HL-60 (cell line): ENCODE measurements at regions not wholly inside any gene's neighbourhood (a gene's known extent, or its start where the extent isn't known, plus 50 kb on each side); places are given as distances from the start of the nearest gene placed in this dataset.

ENCODE experiments used
- DNase-seq, 2 experiments: peaks; one replicate each; pipeline ENCODE4 v3.0.0-alpha.2; 2010 to 2020; ENCODE audit warnings: low read depth in 1 of 2, low spot score in 1 of 2
- H3K27ac ChIP-seq: fragments of 250-450 bp; sonication (Bioruptor Pico); replicated peaks from 2 replicates; pipeline ENCODE4 v1.5.1; 2020; ENCODE audit warnings: mild to moderate bottlenecking, moderate library complexity
- H3K27me3 ChIP-seq: fragments of 250-450 bp; sonication (Bioruptor Pico); 2 replicates; pipeline ENCODE4 v1.5.1; 2021; ENCODE audit warnings: mild to moderate bottlenecking, moderate library complexity; ENCODE audit not compliant: insufficient read depth, poor library complexity, severe bottlenecking
- H3K4me3 ChIP-seq: replicated peaks from 2 replicates; pipeline ENCODE4 v1.5.1; 2011; ENCODE audit warnings: mild to moderate bottlenecking, control low read depth, low read length; ENCODE audit not compliant: insufficient read depth
- CTCF ChIP-seq: IDR thresholded peaks from one replicate; pipeline ENCODE4 v1.5.1; 2011; ENCODE audit warnings: low read length, control low read depth, inconsistent platforms; ENCODE audit not compliant: insufficient read depth
- GABPA ChIP-seq: IDR thresholded peaks from 2 replicates; pipeline ENCODE4 v1.6.1; 2012; ENCODE audit warnings: low read depth
- POLR2AphosphoS5 ChIP-seq: IDR thresholded peaks from 2 replicates; pipeline ENCODE4 v1.6.1; 2012; ENCODE audit warnings: low read depth
- SPI1 ChIP-seq: IDR thresholded peaks from 2 replicates; pipeline ENCODE4 v1.6.1; 2012; ENCODE audit warnings: low read depth, mild to moderate bottlenecking, borderline replicate concordance
- TF ChIP-seq, protein P1 (sequence below): IDR thresholded peaks from 2 replicates; pipeline ENCODE4 v1.6.1; 2012; ENCODE audit warnings: low read depth; ENCODE audit not compliant: insufficient replicate concordance

- Histone ChIP-seq H3K27ac (no peak overlapping the region), H3K27me3 (no peaks in the 10 kb centered on the region), H3K4me3 (no peak overlapping the region)
- no peak for TF ChIP-seq GABPA
- no peak for TF ChIP-seq POLR2AphosphoS5
- no peak for TF ChIP-seq SPI1
- TF ChIP-seq CTCF: no peak
- TF ChIP-seq, protein P1, sequence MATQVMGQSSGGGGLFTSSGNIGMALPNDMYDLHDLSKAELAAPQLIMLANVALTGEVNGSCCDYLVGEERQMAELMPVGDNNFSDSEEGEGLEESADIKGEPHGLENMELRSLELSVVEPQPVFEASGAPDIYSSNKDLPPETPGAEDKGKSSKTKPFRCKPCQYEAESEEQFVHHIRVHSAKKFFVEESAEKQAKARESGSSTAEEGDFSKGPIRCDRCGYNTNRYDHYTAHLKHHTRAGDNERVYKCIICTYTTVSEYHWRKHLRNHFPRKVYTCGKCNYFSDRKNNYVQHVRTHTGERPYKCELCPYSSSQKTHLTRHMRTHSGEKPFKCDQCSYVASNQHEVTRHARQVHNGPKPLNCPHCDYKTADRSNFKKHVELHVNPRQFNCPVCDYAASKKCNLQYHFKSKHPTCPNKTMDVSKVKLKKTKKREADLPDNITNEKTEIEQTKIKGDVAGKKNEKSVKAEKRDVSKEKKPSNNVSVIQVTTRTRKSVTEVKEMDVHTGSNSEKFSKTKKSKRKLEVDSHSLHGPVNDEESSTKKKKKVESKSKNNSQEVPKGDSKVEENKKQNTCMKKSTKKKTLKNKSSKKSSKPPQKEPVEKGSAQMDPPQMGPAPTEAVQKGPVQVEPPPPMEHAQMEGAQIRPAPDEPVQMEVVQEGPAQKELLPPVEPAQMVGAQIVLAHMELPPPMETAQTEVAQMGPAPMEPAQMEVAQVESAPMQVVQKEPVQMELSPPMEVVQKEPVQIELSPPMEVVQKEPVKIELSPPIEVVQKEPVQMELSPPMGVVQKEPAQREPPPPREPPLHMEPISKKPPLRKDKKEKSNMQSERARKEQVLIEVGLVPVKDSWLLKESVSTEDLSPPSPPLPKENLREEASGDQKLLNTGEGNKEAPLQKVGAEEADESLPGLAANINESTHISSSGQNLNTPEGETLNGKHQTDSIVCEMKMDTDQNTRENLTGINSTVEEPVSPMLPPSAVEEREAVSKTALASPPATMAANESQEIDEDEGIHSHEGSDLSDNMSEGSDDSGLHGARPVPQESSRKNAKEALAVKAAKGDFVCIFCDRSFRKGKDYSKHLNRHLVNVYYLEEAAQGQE: no peak
- no peak for DNase-seq
Observed at GRCh38 chr4:30537456-30537855, 182.7 kb upstream of the PCDH7 start.

DNA sequence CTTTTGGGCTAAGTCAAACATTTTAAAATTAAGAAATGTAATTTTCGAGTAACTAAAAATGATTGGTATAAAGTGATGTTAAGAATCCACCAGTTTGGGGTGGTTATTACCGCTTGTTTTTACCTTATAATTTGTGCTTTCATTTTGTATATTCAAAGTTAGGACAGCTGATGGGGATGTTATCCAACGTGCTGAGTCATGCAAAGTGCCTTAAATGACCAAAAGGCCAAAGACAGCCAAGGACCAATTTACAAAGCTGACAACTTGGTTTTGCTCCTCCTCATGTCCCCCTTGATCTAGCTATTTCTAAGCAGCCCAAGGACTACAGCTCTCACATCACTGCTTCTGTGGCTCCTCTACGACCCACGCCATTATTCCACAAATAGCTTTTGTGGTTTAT is 181.4 kb upstream of the PCDH7 start:
- no peaks in the 10 kb centered on the region for H3K27me3 ChIP-seq
- TF ChIP-seq CTCF: no peak
- TF ChIP-seq POLR2AphosphoS5: no peak
- no peak for TF ChIP-seq SPI1
- TF ChIP-seq, protein P1: no peak
- no peak for TF ChIP-seq GABPA
- no peak for DNase-seq

DNA sequence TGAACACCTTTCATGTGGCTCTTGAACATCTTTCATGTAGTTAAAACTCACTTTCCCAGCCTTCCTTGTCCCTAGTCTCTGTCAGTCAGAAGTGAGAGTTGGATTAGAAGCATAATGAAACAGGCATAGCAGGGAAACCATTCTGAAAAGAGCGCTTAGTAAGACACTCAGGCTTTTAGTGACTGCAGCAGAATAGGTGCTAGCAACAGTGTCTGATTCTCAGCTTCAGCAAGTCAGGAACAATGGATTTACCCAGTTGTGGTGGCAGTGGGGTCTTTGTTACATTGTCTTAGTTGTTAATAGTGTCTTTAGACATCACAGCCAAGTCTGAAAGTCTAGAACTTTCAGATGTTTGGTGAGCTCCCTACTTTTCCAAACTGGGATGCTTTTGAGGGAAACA is 177.1 kb upstream of the PCDH7 start:
- Histone ChIP-seq H3K27me3 (no peaks in the 10 kb centered on the region), H3K4me3 (no peak overlapping the region), H3K27ac (no peak overlapping the region)
- no peak for DNase-seq
- TF ChIP-seq CTCF (no peak), SPI1 (no peak)
- TF ChIP-seq, protein P1: no peak

More for the DNA sequence above, 181.4 kb upstream of the PCDH7 start:
- H3K27ac ChIP-seq: no peak overlapping the region
- no peak overlapping the region for H3K4me3 ChIP-seq
